Endothelial cell of umbilical vein (primary cell): ENCODE measurements at regions not wholly inside any gene's neighbourhood (a gene's known extent, or its start where the extent isn't known, plus 50 kb on each side); places are given as distances from the start of the nearest gene placed in this dataset.

Experiments used
- CTCF ChIP-seq, 2 donors: IDR thresholded peaks; 1 replicate in 1 of 2; 2 replicates in 1 of 2; pipeline ENCODE4 v1.5.1; 2011; ENCODE audit warnings: low read length in 2 of 2, mild to moderate bottlenecking in 2 of 2, moderate library complexity in 2 of 2, control low read depth in 1 of 2, inconsistent platforms in 1 of 2, low read depth in 1 of 2; ENCODE audit not compliant: insufficient read depth in 1 of 2; ENCODE audit errors: extremely low read depth in 1 of 2
- EZH2 ChIP-seq: IDR thresholded peaks from 2 replicates; pipeline ENCODE4 v1.6.1; 2012; ENCODE audit warnings: borderline replicate concordance, low read depth, mild to moderate bottlenecking, moderate library complexity, low read length, inconsistent platforms; ENCODE audit not compliant: severe bottlenecking
- FOS ChIP-seq: IDR thresholded peaks from 2 replicates; pipeline ENCODE4 v1.6.1; 2011; ENCODE audit warnings: mild to moderate bottlenecking, low read length, moderate library complexity, borderline replicate concordance; ENCODE audit not compliant: insufficient read depth
- GATA2 ChIP-seq: IDR thresholded peaks from 2 replicates; pipeline ENCODE4 v1.7.0; 2011; ENCODE audit warnings: low read depth, mild to moderate bottlenecking, moderate library complexity, mixed read lengths, low read length; ENCODE audit not compliant: insufficient read length, insufficient read depth
- JUN ChIP-seq: IDR thresholded peaks from 2 replicates; pipeline ENCODE4 v1.6.1; 2011; ENCODE audit warnings: borderline replicate concordance, low read depth; ENCODE audit not compliant: insufficient read length, insufficient read depth
- MAX ChIP-seq: IDR thresholded peaks from 2 replicates; pipeline ENCODE4 v1.6.1; 2011; ENCODE audit not compliant: insufficient read depth, insufficient read length
- POLR2A ChIP-seq: IDR thresholded peaks from 2 replicates; pipeline ENCODE4 v1.6.1; 2012; ENCODE audit warnings: low read depth, mild to moderate bottlenecking, control low read depth, low read length
- POLR2AphosphoS5 ChIP-seq: IDR thresholded peaks from 2 replicates; pipeline ENCODE4 v1.6.1; 2012; ENCODE audit warnings: low read depth, mild to moderate bottlenecking, control low read depth, low read length, moderate library complexity; ENCODE audit not compliant: insufficient read depth

DNA sequence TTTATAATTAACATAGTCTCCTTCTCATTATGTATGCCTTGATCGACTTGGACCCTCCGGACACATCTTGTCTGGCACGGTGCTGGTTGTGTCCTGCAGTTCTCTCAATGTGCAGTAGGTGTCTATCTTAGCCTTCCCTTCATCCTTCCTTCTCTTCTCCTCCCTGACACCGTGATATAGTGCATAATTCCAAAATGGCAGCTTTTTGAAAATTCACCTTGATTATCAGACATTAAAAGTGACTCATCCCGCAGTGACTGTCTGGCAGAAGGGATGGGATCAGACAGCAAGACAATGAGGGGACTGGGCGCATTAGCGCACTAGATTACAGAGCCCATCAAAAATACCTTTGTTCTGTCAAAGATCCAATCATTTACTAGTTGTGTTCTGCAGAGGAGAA, 70.0 kb upstream of the PMFBP1 start:
- TF ChIP-seq CTCF (IDR thresholded peaks at IDR 0.05; ENCODE audit: extremely low read depth in 1 of 2, insufficient read depth in 1 of 2, low read depth in 1 of 2, low read length in 2 of 2) = peak; percentile 79 to 85
- TF ChIP-seq MAX = no peak
- TF ChIP-seq EZH2 = no peak
- no peak for TF ChIP-seq POLR2AphosphoS5
- no peak for TF ChIP-seq POLR2A
- peak; percentile 69 for TF ChIP-seq FOS
- no peak for TF ChIP-seq JUN
- no peak for TF ChIP-seq GATA2
